Ovary (tissue), 3 donors: ENCODE measurements at regions not wholly inside any gene's neighbourhood (a gene's known extent, or its start where the extent isn't known, plus 50 kb on each side); places are given as distances from the start of the nearest gene placed in this dataset.

ENCODE experiments used
- CTCF ChIP-seq, 3 donors: fragments of 450-650 bp in 2 of 3; fragments of 200-600 bp in 1 of 3; IDR thresholded peaks; one replicate each; pipeline versions ENCODE4 v1.5.1 to v1.8.0; 2016 to 2022; ENCODE audit warnings: antibody characterized with exemption in 3 of 3, mild to moderate bottlenecking in 1 of 3
- EP300 ChIP-seq: sonication (generic); formaldehyde crosslinking; IDR thresholded peaks from one replicate; pipeline ENCODE4 v1.6.1; 2017; ENCODE audit warnings: antibody characterized with exemption
- POLR2A ChIP-seq: fragments of 450-650 bp; IDR thresholded peaks from one replicate; pipeline ENCODE4 v1.6.1; 2017; ENCODE audit warnings: antibody characterized with exemption, mild to moderate bottlenecking, moderate library complexity
- donor health status: DM: no; HTN: no; CAD: no.

GRCh38 chr6:167464177-167464576 is 139.3 kb downstream of the TTLL2 start:
- TF ChIP-seq CTCF (IDR thresholded peaks at IDR 0.05) (no peak), POLR2A (no peak), EP300 (no peak)
